NCI-H526 (cell line): ENCODE measurements at regions not wholly inside any gene's neighbourhood (a gene's known extent, or its start where the extent isn't known, plus 50 kb on each side); places are given as distances from the start of the nearest gene placed in this dataset.
"Not testable (repeated sequence)": the region's sequence is repeated elsewhere in the genome, so short reads cannot be mapped to it uniquely, and the experiment has no call there.

Experiments
- DNase-seq, 2 experiments: peaks; one replicate each; lab custom pipeline; 2025; lab: John Stamatoyannopoulos, UW

DNA sequence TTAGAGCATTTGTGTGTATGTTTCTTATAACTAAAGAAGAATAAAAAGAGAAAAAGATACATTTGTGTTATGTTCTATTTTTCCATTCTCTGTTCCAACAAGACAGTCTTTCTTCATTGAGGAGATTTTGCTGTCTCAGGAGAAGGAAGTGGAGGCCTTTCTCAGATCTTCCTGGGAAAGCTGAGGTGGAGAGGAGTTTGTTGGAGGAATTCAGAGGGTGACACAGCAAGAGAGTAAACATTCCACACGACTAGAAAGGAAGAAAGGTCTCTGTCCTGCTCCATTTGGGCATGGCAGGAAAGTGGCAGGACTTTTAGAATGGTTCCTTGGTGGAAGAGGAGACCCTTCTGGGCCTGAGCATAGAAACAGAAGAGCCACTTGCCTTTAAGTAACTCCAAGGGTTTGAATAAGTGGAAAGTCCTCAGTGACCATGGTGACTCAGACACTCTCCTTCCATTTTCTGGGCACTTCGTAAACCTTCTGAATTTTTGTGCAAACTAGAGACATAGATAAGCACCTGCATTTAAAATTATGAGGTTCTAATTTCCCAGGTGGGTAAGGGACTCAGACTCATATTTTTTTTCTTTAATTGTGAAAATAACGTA is 52.3 kb upstream of the COL5A2 start:
- DNase-seq: no peak

DNA sequence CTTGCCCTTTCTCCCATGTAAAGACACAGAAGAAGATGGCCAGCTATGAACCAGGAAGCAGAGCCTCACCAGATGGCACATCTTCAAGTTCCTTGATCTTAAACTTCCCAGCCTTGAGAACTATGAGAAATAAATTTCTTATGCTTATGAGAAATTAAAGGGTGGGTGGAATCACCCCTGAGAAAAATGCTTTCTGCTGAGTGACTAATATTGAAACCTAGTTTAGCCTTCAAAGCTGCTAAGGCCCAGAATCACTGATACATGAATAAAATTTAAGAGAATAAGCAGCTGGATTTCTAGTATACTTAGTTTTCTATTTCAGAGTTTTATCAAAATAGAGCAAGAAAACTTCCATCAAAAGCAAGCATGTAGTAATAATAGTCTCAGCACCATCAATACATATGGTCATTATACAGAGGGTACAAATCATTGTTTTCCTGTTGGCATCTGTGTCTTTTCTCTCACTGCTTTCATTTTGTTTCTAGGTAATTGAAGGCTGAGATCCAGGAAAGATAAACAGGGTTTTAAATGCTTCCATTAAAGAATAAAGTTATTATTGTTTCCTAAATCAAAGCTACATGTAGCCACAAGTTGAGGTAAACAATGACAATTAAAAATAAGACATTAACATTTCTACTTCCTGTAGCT is 53.3 kb upstream of the COL5A2 start:
- no peak for DNase-seq

- DNase-seq: no peak
Observed at GRCh38 chr2:189233527-189233926, 54.0 kb upstream of the COL5A2 start.

GRCh38 chr2:189234991-189235390 is 55.4 kb upstream of the COL5A2 start:
- DNase-seq: no peak

GRCh38 chr2:189236066-189236465 is 56.5 kb upstream of the COL5A2 start:
- no peak for DNase-seq

DNA sequence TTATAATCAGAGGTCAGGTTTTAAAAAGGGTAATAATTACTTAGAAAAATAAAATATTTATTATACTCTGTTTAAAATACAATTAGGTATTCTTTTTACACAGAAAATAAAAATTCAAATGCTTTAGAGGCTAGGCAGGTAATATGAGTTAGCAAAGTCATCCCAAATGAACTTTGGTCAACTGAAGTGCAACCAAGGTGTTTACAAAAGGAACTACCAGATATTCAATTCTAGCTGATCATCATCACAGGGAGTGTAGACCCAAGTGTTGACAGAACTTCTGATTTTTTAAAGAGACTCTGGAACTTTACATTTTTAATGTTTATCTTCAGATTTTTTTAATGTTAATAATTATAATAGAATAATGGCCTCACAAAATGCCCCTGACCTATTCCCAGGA is 59.3 kb upstream of the COL5A2 start:
- DNase-seq: no peak

DNA sequence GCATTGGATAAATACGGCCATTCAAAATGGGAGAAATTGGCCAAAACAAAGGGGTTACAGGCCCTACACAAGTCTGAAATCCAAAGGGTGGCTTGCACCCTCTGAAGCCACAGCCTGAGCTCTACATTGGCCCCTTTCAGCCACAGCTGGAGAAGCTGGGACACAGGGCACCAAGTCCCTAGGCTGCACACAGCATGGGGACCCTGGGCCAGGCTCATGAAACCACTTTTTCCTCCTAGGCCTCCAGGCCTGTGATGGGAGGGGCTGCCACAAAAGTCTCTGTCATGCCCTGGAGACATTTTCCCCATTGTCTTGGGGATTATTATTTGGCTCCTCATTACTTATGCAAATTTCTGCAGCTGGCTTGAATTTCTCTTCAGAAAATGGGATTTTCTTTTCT is 64.3 kb upstream of the COL5A2 start:
- not testable (repeated sequence) for DNase-seq

GRCh38 chr2:189247276-189247675 is 67.7 kb upstream of the COL5A2 start:
- no peak for DNase-seq

- DNase-seq: no peak
Observed at GRCh38 chr2:189248141-189248540, 68.6 kb upstream of the COL5A2 start.

DNA sequence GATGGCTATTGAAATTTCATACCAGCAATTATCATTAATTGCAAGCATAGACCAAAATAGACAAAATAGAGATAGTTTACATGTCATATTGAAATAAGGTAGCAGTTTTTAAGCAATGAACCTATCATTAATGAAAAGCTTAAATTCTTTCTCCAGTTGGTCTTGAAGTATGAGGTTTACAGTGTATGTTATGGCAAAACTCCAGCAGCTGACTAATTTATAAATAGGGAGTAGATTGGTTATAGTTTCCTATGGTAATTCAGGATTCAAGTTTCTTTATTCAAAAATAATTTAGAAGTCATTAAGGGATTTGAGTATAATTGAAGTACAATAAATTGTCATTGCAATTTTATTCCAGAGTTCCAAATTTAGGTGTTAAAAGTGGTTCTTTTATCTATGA is 69.6 kb upstream of the COL5A2 start:
- no peak for DNase-seq

DNA sequence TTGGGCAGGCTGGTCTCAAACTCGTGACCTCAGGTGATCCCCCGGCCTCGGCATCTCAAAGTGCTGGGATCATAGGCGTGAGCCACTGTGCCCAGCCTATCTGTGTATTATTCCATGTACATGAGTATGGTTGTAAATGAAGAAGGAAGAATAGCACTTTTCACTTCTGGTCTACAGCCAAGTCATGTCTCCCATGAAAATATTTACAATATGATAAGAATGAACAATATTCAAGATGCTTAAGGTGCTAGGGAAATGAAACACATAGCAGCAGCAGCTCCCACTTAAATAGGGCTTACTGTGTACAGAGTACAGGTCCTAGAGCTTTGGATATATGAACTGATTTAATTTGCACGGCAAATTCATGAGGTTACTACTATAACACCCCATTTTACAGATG is 70.3 kb upstream of the COL5A2 start:
- DNase-seq: no peak

DNA sequence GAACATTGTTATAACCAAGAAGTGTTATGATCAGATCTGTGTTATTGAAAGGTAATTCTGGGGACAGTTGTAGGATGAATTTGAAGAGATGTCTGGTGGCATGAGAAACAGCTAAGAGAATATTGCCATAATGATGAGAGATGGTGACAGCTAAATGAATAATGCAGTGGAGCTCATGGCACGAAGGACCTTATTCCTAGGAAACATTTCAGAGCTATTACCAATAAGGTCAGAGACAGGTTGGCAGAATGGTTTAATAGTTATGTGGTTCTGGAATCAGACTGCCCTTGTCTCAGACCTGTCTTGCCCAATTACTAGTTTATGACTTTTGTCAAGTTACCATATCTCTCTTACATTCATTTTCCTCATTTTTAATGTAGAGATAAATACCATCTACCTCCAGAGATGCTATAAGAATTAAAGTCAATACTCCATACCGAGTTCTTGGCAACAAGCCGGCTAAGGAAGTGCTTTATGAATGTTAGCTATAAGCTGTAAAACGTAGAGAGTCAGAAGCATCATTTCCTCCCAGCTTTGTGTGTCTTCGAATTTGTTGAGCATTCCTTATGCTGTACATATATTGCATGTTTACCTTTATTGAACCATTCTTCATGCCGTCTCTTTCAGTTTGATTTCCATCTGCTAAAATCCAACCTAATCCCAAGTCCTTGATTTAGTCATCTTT is 73.6 kb upstream of the COL5A2 start:
- no peak for DNase-seq

DNA sequence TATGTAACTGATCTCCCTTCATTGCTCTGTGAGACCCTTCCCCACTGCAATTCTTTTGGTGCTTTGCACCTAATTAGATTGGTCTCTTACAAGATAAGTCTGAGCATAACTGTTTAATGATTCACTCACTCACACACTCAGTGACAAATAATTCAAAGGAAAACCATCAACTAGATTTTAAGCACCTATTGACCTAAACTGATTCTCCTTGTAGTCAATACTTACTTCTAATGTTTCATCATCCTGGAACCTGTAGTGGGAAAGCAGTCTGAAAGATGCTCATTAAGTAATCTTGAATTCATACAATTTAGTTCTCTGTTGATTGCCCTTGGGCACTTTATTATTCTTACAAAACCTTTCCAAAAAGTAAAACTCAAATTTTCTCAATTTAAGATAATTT is 74.3 kb upstream of the COL5A2 start:
- DNase-seq: no peak

DNA sequence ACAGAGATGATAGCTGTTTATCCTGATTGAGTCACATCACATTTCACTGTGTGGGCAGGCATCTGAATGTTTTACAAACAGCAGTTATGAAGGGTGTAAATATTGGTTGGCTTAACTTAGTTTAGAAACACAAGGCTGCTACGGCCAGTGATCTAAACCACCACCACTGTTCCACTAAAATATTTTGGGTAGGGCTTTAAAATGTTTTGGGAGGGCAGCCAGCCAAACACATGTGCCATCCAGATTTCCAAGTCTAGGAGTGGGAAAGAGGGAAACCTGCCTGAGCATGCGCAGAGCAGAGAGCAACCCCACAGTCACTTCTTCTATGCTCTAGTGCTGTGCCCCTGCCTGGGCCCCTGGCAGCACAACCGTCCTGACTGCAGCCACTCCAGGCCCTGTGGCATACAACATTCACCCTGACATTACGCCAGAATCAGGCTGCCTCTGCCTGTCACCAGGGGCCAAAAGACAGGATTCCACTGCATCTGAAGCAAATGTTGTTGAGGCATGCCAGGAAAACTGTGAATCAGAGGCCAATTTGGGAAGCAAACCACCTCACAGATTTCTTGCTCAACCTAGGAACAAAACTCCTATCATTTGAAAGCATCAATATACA is 74.8 kb upstream of the COL5A2 start:
- no peak for DNase-seq

GRCh38 chr2:189255711-189256110 is 76.2 kb upstream of the COL5A2 start:
- no peak for DNase-seq

- DNase-seq: no peak
Observed at GRCh38 chr2:189258616-189259365, 79.2 kb upstream of the COL5A2 start.

GRCh38 chr2:189260361-189260814 is 80.8 kb upstream of the COL5A2 start:
- no peak for DNase-seq

DNA sequence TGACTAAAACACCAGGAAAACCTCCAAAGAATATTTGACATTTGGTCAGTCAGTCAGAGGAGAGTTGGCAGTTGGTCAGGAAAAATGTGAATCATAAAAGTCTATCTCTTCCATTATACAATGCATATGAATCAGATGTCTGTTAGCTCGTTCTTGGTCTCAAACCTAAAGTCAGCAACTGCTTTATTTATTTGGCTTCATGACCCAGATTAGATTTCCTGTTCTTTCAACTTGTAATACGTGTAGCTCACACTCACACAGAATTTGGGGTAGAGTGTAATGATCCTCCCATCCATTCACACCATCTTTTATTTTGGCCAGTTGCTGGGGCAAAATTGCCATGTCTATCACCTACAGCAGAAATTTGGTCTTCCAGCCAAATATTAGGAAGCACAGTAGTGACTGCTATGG is 81.9 kb upstream of the COL5A2 start:
- DNase-seq: no peak

GRCh38 chr2:189261916-189262315 is 82.4 kb upstream of the COL5A2 start:
- DNase-seq: no peak

GRCh38 chr2:189265696-189266320 is 86.2 kb upstream of the COL5A2 start:
- DNase-seq: no peak

- no peak for DNase-seq
Observed at GRCh38 chr2:189267491-189267890, 87.9 kb upstream of the COL5A2 start.
